PFSK-1 (cell line): ENCODE measurements at regions not wholly inside any gene's neighbourhood (a gene's known extent, or its start where the extent isn't known, plus 50 kb on each side); places are given as distances from the start of the nearest gene placed in this dataset.

Experiments used
- FOXP2 ChIP-seq: optimal IDR thresholded peaks from 2 replicates; pipeline ENCODE3; 2011; ENCODE audit warnings: borderline replicate concordance, control low read depth, inconsistent platforms; ENCODE audit not compliant: insufficient read depth; ENCODE audit errors: extremely low read length, extremely low read depth
- POLR2AphosphoS5 ChIP-seq: IDR thresholded peaks from 2 replicates; pipeline ENCODE4 v1.6.1; 2012; ENCODE audit warnings: low read depth, mild to moderate bottlenecking, control low read depth, low read length, moderate library complexity
- REST ChIP-seq, 2 experiments: IDR thresholded peaks; 2 replicates each; pipeline versions ENCODE4 v1.6.1 to v1.8.0; 2011 to 2012; ENCODE audit warnings: low read depth in 2 of 2, low read length in 2 of 2, control low read depth in 1 of 2, inconsistent platforms in 1 of 2, mild to moderate bottlenecking in 1 of 2, moderate library complexity in 1 of 2; ENCODE audit not compliant: insufficient read depth in 1 of 2
- SIN3A ChIP-seq: IDR thresholded peaks from 2 replicates; pipeline ENCODE4 v1.6.1; 2012; ENCODE audit warnings: mild to moderate bottlenecking, low read length, moderate library complexity, borderline replicate concordance; ENCODE audit not compliant: insufficient read depth
- TAF1 ChIP-seq: IDR thresholded peaks from 2 replicates; pipeline ENCODE4 v1.6.1; 2012; ENCODE audit warnings: low read length, control low read depth, borderline replicate concordance; ENCODE audit not compliant: insufficient read depth

- no peak for TF ChIP-seq POLR2AphosphoS5
- TF ChIP-seq REST (IDR thresholded peaks at IDR 0.05; ENCODE audit: insufficient read depth in 1 of 2, low read depth in 2 of 2, low read length in 2 of 2), result no peak
- TF ChIP-seq FOXP2, result no peak
- no peak for TF ChIP-seq SIN3A
- TF ChIP-seq TAF1, result no peak
Observed at GRCh38 chr4:129371065-129371464, 275.1 kb downstream of the C4orf33 start.

- TF ChIP-seq SIN3A (no peak), REST (IDR thresholded peaks at IDR 0.05; ENCODE audit: insufficient read depth in 1 of 2, low read depth in 2 of 2, low read length in 2 of 2) (no peak), TAF1 (no peak), FOXP2 (no peak), POLR2AphosphoS5 (no peak)
Observed at GRCh38 chr4:129371926-129372325, 276.0 kb downstream of the C4orf33 start.

- TF ChIP-seq REST (IDR thresholded peaks at IDR 0.05; ENCODE audit: insufficient read depth in 1 of 2, low read depth in 2 of 2, low read length in 2 of 2), result no peak
- TF ChIP-seq POLR2AphosphoS5, result no peak
- TF ChIP-seq TAF1, result no peak
- no peak for TF ChIP-seq FOXP2
- no peak for TF ChIP-seq SIN3A
Observed at GRCh38 chr4:129377131-129377845, 281.3 kb downstream of the C4orf33 start.

- TF ChIP-seq SIN3A (no peak), POLR2AphosphoS5 (no peak), FOXP2 (no peak)
Observed at GRCh38 chr4:129378364-129378763, 282.4 kb downstream of the C4orf33 start.

- no peak for TF ChIP-seq TAF1
- no peak for TF ChIP-seq REST (IDR thresholded peaks at IDR 0.05; ENCODE audit: insufficient read depth in 1 of 2, low read depth in 2 of 2, low read length in 2 of 2)
- TF ChIP-seq FOXP2, result no peak
- no peak for TF ChIP-seq SIN3A
- TF ChIP-seq POLR2AphosphoS5, result no peak
Observed at GRCh38 chr4:129379429-129379828, 283.5 kb downstream of the C4orf33 start.
